GM10266 (cell line): ENCODE measurements at regions not wholly inside any gene's neighbourhood (a gene's known extent, or its start where the extent isn't known, plus 50 kb on each side); places are given as distances from the start of the nearest gene placed in this dataset.
"Not testable (repeated sequence)": the region's sequence is repeated elsewhere in the genome, so short reads cannot be mapped to it uniquely, and the experiment has no call there.

Experiments used
- DNase-seq: peaks from one replicate; pipeline ENCODE4 v3.0.0; 2012; ENCODE audit errors: extremely low spot score
- CTCF ChIP-seq: IDR thresholded peaks from 2 replicates; pipeline ENCODE4 v1.5.1; 2012; ENCODE audit warnings: mild to moderate bottlenecking, low read depth; ENCODE audit not compliant: control insufficient read depth, insufficient read depth; ENCODE audit errors: missing control alignments

- DNase-seq, result not testable (repeated sequence)
These were observed 121.1 kb upstream of the SESTD1 start for GRCh38 chr2:179385756-179386155.

- no peak for TF ChIP-seq CTCF
- DNase-seq, result no peak
These were observed 119.3 kb upstream of the SESTD1 start for GRCh38 chr2:179383975-179384374.

GRCh38 chr2:179377296-179377695 lies 112.7 kb upstream of the SESTD1 start:
- DNase-seq, result no peak
- TF ChIP-seq CTCF, result no peak

GRCh38 chr2:179376881-179377280 lies 112.2 kb upstream of the SESTD1 start:
- no peak for TF ChIP-seq CTCF
- no peak for DNase-seq

- no peak for TF ChIP-seq CTCF
- DNase-seq, result no peak
These were observed 109.2 kb upstream of the SESTD1 start for GRCh38 chr2:179373816-179374215.

GRCh38 chr2:179365561-179365960 lies 100.9 kb upstream of the SESTD1 start:
- not testable (repeated sequence) for DNase-seq

- no peak for DNase-seq
These were observed 91.2 kb upstream of the SESTD1 start for GRCh38 chr2:179355881-179356280.

GRCh38 chr2:179354739-179355537 lies 90.3 kb upstream of the SESTD1 start:
- DNase-seq, result no peak
- TF ChIP-seq CTCF, result no peak

More at GRCh38 chr2:179355881-179356280, 91.2 kb upstream of the SESTD1 start:
- TF ChIP-seq CTCF, result no peak
